ENCODE measurements at regions not wholly inside any gene's neighbourhood (a gene's known extent, or its start where the extent isn't known, plus 50 kb on each side); places are given as distances from the start of the nearest gene placed in this dataset.

DNA sequence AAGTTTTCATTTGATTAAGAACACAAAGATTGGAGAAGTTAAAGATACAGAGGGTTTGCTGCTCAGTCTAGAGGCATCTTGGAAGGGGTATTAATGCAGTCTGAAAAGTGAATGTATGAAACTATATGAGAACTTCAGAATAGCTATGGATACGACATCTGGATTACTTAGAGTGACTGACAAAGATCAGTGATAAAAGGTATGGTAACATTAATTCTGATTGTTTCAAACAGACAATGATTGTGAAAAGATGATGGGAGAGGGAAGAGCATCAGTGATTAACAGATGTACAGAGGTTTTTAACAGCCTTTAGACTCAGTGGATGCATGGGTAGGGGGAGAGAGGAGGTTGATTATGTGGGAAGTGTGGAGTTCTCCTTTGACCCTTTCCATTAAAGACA, 919.4 kb upstream of the CNTN5 start:
- intact Hi-C loops (cut with DNase I): no loop called here
- ATAC-seq (no peak), DNase-seq (ENCODE audit: missing footprints) (no peak)

DNA sequence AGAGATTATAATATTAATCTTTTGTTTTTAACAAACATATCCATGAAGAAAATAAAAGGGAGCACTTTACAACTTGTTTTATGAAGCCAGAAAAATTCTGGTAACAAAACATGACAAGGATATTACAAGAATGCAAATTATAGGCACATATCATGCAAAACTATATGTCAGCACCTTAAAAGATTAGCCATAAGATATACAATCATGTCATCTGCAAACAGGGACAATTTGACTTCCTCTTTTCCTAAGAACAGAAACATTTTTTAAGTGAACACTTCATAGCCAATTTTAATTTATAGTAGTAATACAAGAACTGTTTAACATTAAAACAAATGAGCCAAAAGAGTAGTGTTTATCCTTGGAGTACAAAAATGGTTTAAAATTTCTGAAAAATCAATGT, 916.5 kb upstream of the CNTN5 start:
- no peak for ATAC-seq
- intact Hi-C loops (cut with DNase I): no loop called here
- no peak for DNase-seq (ENCODE audit: missing footprints)

DNA sequence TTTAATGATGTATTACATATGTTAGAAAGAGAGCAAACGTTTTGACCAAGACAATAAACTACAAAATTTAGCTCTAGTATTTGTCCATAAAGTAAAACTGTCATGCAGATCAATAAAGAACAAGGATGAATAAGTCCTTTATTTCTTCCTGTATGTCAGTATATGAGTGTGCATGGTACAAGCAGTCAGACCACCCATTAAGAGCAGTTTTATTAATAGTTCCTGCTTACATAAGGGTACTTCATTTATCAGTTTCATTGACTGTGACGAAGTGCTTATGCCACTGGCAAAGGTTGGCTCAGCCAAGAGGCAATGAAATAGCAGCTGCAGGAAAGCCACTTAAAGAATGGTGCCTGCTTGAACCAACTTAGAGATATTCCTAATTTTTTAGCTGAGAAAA, 913.0 kb upstream of the CNTN5 start:
- intact Hi-C loops (cut with DNase I): no loop called here
- ATAC-seq (peak; percentile 88), DNase-seq (ENCODE audit: missing footprints) (no peak)

DNA sequence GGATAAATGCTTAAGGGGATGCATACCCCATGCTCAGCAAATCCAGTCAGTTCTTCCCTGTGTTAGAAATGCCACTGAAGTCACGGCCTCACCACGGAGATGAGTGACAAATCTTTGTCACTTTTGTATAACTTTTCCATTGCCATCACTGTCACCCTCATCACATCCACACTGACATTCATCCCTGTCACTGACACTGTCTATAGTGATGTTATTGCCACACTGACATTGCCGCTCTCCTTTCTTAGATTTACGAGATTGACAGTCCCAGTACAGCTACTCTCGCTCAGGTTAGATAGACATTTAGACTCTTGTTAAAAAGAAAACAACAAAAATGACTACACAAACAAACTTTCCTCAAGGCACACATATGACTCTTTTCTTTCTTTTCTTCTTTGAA, 910.7 kb upstream of the CNTN5 start:
- ATAC-seq (no peak), DNase-seq (ENCODE audit: missing footprints) (no peak)
- intact Hi-C loops (cut with DNase I): no loop called here

DNA sequence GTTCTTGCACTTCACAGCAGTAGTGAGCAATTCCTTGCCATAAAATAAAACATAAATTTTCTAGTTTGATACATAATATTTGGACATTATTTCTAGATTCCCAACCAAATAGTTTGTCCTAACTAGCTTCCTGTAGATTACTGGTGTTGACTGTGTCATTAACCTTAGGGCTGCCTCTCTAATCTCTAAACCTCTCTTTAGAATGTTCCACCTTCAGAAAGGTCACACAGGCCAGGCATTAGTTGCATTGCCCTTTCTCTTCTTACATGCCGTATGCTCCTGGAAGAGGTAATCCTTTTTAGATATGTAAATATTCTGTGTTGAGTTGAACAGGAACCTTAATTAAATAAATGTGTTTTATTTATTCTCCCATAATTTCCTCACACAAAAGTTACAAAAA, 904.9 kb upstream of the CNTN5 start:
- no peak for ATAC-seq
- no peak for DNase-seq (ENCODE audit: missing footprints)
- intact Hi-C loops (cut with DNase I): no loop called here

DNA sequence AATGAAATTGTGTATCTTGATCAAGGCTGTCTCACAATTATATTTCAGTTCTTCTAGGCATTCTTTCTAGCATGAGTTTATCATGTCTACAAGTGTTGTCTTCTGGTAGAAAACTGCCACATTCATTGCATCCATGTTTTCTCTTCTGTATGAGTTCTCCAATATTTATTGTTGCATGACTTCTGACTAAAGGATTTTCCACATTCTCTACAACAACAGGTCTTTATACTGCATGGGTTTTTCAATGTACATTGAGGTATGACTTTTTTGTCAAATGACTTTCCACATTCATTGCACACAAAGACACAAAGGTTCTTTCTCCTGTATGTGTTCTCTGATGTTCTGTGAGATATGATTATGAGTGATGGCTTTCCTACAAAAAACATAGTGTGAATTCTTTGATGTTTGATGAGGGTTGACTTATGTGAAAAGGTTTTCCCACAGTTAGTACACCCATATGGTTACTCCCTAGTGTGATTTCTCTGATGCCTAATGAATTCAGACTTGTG, 890.6 kb upstream of the CNTN5 start:
- intact Hi-C loops (cut with DNase I): no loop called here
- DNase-seq (ENCODE audit: missing footprints): no peak
- ATAC-seq: no peak

DNA sequence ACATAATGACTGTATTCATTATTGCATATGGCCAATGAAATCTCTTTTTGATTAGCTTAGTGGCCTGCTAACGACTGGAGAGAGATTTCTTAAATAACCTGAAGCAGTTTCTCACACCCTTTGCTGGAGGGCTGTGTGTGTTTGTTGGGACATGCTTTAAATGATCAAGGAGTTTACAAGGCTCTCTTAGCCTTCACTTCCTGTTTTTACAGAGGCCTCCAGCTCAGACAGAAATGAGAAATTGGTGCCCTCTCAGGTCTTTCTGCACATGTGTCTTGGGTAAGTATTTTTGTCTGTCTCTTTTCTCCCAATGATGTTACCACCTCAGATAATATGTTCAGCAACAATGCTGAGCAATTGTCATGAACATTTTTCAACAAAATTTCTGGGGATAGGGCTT, 884.4 kb upstream of the CNTN5 start:
- intact Hi-C loops (cut with DNase I): no loop called here
- ATAC-seq: no peak
- no peak for DNase-seq (ENCODE audit: missing footprints)

DNA sequence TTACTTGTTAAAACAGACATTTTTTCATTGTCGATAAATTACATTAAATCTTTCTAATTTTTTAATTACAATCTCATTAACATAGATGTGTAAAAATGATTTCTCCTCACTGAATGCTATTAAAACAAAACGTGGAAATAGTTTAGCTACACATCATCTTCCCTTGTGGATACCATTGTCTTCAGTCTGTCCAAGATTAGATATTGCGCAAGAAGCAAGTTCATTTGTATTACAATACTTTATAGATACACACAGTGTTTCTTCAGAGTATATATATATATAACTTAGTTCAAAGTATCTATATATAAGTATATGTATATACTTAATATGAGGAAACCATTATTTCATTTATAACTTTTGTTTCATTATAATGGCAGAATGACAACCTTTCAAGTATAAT, 883.3 kb upstream of the CNTN5 start:
- ATAC-seq: no peak
- no peak for DNase-seq (ENCODE audit: missing footprints)
- intact Hi-C loops (cut with DNase I): no loop called here

DNA sequence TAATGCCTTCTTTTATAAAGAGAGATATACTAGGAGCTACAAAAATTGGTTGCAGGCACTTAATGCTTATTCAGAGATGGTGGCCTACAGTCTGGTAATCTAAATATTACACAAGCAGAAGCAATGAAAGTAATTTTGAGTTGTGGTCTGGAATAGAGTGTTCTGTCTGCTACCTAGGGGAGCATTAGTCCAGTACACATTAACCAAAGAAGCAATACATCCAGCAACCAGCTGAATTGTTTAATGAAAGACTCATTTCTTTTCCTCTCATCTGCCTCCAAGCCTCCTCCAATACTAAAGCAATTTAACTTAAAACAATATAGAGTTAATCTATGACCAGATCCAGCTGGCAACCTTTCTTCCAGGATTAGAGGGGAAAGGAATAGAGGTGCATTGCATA, 877.1 kb upstream of the CNTN5 start:
- ATAC-seq (no peak), DNase-seq (ENCODE audit: missing footprints) (no peak)
- intact Hi-C loops (cut with DNase I): no loop called here

DNA sequence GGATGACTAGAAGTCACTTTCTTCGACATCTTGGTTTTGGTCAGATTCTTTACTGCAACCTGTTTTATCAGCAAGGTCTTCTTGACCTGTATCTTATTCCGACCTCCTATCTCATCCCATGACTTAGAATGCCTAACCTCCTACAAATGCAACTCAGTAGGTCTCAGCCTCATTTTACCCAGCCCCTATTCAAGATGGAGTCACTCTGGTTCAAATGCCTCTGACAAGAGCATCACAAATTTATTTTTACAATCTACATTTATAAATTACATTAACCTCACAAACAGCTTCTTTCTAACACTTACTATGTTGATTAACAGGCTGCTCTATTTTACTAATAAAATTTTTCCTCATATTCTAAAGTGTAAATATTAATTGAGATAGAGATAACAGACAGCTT, 867.0 kb upstream of the CNTN5 start:
- no peak for ATAC-seq
- intact Hi-C loops (cut with DNase I): no loop called here
- DNase-seq (ENCODE audit: missing footprints): no peak

DNA sequence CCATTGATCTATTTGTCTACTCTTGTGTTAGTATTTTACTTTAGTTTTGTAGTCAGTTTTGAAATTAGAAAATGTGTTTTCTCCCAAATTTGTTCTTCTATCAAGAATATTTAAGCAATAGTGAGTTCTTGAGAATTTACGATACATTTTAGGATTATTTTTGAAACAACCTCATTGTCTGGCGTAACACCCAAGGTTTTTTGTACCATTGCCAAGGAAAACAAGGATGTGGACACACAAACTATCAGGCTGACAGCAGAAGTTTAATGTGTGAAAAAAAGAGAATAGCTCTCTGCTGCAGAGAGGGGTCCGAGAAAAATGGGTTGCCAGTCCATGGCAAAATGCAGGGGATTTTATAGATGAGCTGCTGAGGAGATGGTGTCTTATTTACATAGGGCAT, 865.1 kb upstream of the CNTN5 start:
- ATAC-seq (no peak), DNase-seq (ENCODE audit: missing footprints) (no peak)
- intact Hi-C loops (cut with DNase I): no loop called here

DNA sequence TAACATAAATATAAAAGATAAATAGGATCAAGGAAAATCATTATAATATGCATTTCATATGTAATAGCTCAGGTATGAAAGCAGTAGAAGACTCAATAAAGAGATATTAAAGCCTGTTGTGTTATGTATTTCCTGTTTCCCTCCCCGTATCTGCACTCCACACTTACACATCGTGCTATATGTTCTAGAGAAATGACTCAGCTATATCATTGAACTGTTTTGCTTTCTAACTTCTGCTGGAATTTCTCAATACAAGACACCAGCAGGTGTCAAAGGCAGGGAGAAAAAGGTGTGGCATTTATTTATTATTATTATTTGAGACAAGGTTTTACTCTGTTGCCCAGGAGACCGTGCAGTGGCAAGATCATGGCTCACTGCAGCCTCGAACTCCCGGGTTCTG, 842.8 kb upstream of the CNTN5 start:
- no peak for DNase-seq (ENCODE audit: missing footprints)
- ATAC-seq: no peak
- intact Hi-C loops (cut with DNase I): no loop called here

DNA sequence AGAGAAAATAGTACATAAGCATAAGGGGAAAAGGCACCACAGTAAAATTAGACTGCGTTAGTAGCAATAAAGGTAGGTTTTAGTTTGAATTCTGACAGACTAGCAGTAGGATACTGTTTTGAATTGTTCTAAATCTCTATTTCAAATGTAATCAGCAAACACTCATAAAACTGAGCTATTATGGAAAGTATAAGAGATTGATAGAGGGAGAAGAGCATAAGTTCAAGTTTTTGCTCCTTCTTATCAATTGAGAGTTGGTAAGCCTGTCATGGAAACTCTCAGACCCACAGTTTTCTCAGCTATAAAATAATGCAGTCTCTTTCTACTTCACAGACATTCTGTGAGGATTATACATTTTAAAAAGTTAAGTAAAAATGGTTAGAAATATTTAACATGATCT, 840.2 kb upstream of the CNTN5 start:
- DNase-seq (ENCODE audit: missing footprints): no peak
- ATAC-seq: no peak
- intact Hi-C loops (cut with DNase I): no loop called here

DNA sequence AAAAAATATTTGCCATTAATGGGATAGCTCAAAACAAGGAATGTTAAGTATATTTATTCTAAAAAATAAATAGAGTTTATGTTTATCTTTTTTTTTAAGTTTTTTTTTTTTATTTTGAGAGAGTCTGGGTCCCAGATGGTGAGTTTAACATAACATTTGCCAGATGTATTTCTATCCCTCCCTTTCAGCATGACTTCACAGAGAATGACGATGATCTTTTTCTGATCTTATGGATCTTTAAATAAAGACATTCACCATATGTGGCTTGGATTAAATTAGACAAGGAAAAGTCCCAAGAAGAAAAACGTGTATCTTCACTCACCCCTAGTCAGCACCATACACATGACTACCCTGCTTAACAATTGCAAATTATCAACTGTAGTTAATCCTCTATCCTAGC, 839.8 kb upstream of the CNTN5 start:
- intact Hi-C loops (cut with DNase I): no loop called here
- DNase-seq (ENCODE audit: missing footprints): no peak
- no peak for ATAC-seq

DNA sequence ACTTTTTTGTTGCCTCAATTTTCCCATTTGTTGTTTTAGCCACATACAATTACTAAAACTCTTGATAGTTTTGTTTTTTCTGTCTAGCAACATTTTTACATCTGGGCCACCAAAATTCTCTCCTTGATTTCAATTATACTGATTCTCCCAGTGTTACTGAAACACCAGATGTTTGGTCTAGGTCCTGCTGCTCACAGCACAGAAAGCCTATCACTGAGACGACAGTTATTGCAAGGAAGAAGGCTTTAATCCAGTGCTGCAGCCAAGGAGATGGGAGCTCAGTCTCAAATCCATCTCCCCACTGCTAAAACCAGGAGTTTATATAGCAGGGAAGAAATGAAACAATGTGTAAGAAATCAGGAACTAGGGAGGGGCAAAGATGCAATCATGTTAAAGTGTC, 837.7 kb upstream of the CNTN5 start:
- intact Hi-C loops (cut with DNase I): no loop called here
- no peak for ATAC-seq
- DNase-seq (ENCODE audit: missing footprints): no peak

DNA sequence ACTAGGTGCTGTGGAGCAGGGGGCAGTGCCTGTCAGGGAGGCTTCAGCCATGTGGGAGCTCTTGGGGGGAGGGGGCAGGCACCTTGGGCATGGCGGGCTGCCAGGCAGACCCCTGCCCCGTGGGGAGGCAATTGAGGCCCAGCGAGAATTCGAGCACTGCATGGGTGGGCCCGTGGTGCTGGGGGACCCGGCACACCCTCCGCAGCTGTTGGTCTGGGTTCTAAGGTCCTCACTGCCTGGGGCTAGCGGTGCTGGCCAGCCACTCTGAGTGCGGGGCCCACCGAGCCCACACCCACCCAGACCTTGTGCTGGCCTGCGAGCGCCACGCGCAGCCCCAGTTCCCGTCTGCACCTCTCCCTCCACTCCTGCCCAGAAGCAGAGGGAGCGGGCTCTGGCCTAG, 835.5 kb upstream of the CNTN5 start:
- ATAC-seq: no peak
- intact Hi-C loops (cut with DNase I): no loop called here
- no peak for DNase-seq (ENCODE audit: missing footprints)

DNA sequence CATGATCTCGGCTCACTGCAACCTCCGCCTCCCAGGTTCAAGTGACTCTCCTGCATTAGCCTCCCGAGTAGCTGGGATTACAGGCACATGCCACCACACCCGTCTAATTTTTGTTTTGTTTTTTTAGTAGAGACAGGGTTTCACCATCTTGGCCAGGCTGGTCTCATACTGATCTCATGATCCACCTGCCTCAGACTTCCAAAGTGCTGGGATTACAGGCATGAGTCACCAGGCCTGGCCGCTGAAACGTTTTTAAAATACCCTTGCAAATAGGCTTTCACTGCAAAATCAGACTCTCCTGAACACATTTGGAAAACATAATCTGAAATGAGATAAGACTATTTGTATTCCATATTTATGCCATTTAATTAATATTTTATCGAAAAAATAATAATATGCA, 826.1 kb upstream of the CNTN5 start:
- intact Hi-C loops (cut with DNase I): no loop called here
- ATAC-seq (no peak), DNase-seq (ENCODE audit: missing footprints) (no peak)

DNA sequence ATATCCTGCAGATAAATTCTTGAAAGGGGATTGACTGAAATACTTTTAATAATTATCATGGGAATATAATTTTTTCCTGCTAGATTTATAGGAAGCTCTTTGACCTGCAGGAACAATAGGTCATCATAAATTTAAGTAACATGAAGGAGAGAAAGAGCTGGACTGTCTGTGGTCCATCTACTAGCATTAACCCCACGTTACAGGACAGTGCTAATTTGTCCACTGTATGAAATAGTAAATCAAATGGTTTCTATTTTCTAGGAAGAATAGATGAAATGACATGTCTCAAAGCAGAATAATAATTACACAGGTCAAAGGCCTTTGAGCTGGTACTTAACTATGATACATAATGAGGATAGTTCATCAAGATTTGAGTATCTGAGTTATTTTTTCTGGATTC, 825.4 kb upstream of the CNTN5 start:
- DNase-seq (ENCODE audit: missing footprints) (no peak), ATAC-seq (no peak)
- intact Hi-C loops (cut with DNase I): no loop called here

DNA sequence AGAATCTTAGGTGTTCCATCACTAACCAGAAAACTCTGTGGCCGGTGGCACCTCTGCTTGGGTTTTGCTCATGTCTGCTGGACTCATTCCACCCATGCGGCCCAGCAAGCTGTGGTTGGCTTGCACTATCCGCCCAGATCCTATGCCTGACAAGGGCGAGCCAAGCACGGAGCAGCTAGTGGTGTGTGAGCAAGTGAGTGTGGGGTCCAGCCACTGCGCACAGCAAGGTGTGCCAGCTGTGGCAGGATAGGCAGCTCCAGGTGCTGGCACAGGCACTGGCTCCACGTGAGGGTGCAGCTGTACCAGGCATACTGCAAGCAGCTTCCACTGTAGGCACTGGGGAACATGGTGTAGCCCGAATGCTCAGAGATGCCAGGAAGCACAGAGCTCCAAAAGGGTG, 813.7 kb upstream of the CNTN5 start:
- intact Hi-C loops (cut with DNase I): no loop called here

DNA sequence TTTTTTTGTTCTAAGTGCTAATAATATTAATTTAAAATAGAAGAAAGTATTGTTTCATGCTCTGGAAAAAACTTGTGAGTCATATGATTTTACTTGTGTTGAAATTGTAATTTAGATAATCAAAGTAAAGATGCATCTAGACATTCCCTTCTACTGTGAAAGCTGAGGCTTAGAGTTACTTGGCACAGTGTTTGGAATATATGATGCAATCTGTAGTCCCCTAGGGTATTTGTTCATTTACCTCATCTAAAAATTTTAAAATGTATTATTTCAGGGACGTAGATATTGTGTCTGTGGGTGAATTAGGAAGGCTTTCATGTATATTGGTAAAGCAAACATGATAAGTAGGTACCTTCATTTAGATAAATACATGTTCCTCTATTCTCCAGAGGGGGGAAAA, 793.5 kb upstream of the CNTN5 start:
- DNase-seq (ENCODE audit: missing footprints) (no peak), ATAC-seq (no peak)
- intact Hi-C loops (cut with DNase I): no loop called here

More for the DNA sequence above, 813.7 kb upstream of the CNTN5 start:
- ATAC-seq: no peak
- no peak for DNase-seq (ENCODE audit: missing footprints)

DNA sequence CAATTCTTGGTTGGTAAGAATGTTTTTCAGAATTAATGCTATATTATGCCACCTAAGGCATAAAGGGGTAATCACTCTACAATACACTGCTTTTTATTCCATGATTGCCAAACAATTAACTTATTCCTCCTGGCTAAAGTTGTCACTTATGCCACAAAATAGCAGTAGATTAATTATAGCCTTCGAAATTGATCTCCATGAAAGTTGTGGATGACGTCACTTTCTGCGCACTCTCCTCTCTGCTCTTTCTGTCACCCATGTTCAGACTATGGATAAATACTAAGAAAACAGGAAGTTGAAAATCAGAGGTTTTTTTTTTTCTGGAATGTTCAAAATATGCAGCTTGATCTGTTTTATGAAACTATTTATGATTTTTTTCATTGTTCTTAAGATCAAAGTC, 790.1 kb upstream of the CNTN5 start:
- ATAC-seq (no peak), DNase-seq (ENCODE audit: missing footprints) (no peak)
- intact Hi-C loops (cut with DNase I): no loop called here

DNA sequence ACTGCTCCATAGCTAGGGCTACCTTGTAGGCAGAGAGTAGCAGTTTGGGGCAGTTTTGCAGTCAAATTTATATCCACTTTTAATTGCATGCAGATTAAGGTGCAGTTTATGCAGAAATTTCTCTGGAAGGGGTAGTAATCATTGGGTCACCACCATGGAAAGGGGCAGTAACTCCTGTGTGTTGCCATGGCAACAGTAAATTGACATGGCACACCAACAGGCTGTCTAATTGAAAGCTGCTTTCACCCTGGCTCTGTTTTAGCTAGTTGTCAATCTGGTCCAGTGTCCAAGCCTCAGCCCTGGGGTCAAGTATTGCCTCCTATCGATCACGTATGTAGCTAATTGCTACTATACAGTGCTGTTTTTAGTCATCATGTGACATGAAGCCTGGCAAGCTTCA, 786.1 kb upstream of the CNTN5 start:
- intact Hi-C loops (cut with DNase I): no loop called here
- ATAC-seq (no peak), DNase-seq (ENCODE audit: missing footprints) (no peak)

All from Right ventricle myocardium inferior (tissue), 1 donor.